ENCODE measurements at regions not wholly inside any gene's neighbourhood (a gene's known extent, or its start where the extent isn't known, plus 50 kb on each side); places are given as distances from the start of the nearest gene placed in this dataset.

DNA sequence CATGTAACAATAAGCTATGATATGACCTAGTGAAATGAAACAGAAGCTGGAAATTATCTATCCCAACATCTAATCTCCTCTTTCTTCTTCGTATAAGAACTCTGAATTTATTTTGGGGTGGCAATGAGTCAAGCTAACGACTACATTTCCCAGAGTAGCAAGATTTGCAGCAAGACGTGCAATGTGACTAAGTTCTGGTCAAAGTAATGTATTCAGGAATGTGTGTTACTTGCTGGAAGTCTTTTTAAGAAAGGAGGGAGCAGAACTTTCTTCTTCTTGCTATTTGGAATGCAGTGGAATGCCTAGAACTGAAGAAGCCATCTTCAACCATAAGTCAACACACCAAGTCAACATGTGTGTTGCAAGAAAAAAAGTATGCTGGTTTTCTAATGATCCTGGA lies 406.6 kb upstream of the MEF2C start (continued):
- TF ChIP-seq, protein P1, sequence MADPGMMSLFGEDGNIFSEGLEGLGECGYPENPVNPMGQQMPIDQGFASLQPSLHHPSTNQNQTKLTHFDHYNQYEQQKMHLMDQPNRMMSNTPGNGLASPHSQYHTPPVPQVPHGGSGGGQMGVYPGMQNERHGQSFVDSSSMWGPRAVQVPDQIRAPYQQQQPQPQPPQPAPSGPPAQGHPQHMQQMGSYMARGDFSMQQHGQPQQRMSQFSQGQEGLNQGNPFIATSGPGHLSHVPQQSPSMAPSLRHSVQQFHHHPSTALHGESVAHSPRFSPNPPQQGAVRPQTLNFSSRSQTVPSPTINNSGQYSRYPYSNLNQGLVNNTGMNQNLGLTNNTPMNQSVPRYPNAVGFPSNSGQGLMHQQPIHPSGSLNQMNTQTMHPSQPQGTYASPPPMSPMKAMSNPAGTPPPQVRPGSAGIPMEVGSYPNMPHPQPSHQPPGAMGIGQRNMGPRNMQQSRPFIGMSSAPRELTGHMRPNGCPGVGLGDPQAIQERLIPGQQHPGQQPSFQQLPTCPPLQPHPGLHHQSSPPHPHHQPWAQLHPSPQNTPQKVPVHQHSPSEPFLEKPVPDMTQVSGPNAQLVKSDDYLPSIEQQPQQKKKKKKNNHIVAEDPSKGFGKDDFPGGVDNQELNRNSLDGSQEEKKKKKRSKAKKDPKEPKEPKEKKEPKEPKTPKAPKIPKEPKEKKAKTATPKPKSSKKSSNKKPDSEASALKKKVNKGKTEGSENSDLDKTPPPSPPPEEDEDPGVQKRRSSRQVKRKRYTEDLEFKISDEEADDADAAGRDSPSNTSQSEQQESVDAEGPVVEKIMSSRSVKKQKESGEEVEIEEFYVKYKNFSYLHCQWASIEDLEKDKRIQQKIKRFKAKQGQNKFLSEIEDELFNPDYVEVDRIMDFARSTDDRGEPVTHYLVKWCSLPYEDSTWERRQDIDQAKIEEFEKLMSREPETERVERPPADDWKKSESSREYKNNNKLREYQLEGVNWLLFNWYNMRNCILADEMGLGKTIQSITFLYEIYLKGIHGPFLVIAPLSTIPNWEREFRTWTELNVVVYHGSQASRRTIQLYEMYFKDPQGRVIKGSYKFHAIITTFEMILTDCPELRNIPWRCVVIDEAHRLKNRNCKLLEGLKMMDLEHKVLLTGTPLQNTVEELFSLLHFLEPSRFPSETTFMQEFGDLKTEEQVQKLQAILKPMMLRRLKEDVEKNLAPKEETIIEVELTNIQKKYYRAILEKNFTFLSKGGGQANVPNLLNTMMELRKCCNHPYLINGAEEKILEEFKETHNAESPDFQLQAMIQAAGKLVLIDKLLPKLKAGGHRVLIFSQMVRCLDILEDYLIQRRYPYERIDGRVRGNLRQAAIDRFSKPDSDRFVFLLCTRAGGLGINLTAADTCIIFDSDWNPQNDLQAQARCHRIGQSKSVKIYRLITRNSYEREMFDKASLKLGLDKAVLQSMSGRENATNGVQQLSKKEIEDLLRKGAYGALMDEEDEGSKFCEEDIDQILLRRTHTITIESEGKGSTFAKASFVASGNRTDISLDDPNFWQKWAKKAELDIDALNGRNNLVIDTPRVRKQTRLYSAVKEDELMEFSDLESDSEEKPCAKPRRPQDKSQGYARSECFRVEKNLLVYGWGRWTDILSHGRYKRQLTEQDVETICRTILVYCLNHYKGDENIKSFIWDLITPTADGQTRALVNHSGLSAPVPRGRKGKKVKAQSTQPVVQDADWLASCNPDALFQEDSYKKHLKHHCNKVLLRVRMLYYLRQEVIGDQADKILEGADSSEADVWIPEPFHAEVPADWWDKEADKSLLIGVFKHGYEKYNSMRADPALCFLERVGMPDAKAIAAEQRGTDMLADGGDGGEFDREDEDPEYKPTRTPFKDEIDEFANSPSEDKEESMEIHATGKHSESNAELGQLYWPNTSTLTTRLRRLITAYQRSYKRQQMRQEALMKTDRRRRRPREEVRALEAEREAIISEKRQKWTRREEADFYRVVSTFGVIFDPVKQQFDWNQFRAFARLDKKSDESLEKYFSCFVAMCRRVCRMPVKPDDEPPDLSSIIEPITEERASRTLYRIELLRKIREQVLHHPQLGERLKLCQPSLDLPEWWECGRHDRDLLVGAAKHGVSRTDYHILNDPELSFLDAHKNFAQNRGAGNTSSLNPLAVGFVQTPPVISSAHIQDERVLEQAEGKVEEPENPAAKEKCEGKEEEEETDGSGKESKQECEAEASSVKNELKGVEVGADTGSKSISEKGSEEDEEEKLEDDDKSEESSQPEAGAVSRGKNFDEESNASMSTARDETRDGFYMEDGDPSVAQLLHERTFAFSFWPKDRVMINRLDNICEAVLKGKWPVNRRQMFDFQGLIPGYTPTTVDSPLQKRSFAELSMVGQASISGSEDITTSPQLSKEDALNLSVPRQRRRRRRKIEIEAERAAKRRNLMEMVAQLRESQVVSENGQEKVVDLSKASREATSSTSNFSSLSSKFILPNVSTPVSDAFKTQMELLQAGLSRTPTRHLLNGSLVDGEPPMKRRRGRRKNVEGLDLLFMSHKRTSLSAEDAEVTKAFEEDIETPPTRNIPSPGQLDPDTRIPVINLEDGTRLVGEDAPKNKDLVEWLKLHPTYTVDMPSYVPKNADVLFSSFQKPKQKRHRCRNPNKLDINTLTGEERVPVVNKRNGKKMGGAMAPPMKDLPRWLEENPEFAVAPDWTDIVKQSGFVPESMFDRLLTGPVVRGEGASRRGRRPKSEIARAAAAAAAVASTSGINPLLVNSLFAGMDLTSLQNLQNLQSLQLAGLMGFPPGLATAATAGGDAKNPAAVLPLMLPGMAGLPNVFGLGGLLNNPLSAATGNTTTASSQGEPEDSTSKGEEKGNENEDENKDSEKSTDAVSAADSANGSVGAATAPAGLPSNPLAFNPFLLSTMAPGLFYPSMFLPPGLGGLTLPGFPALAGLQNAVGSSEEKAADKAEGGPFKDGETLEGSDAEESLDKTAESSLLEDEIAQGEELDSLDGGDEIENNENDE (IDR thresholded peaks at IDR 0.05; ENCODE audit: insufficient replicate concordance, low read length), result no peak
- TF ChIP-seq PHF8 (conservative IDR thresholded peaks at IDR 0.05; ENCODE audit: low read depth, low read length), result no peak
- TF ChIP-seq ZNF274 (IDR thresholded peaks at IDR 0.05; ENCODE audit: borderline replicate concordance, extremely low read depth, low read length), result no peak
- TF ChIP-seq SP4 (IDR thresholded peaks at IDR 0.05; ENCODE audit: low read length), result no peak
- TF ChIP-seq ATF2 (IDR thresholded peaks at IDR 0.05; ENCODE audit: low read length), result no peak
- no peak for TF ChIP-seq SIN3A (conservative IDR thresholded peaks at IDR 0.05 in 1 of 2, IDR thresholded peaks at IDR 0.05 in 1 of 2; ENCODE audit: low read depth in 1 of 2, low read length in 2 of 2)
- no peak for TF ChIP-seq GTF2F1 (IDR thresholded peaks at IDR 0.05; ENCODE audit: borderline replicate concordance, low read depth, low read length)
- TF ChIP-seq, protein P2, sequence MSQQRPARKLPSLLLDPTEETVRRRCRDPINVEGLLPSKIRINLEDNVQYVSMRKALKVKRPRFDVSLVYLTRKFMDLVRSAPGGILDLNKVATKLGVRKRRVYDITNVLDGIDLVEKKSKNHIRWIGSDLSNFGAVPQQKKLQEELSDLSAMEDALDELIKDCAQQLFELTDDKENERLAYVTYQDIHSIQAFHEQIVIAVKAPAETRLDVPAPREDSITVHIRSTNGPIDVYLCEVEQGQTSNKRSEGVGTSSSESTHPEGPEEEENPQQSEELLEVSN (IDR thresholded peaks at IDR 0.05), result no peak
- TF ChIP-seq TCF12 (IDR thresholded peaks at IDR 0.05; ENCODE audit: low read depth, low read length), result no peak
